ENCODE measurements at regions not wholly inside any gene's neighbourhood (a gene's known extent, or its start where the extent isn't known, plus 50 kb on each side); places are given as distances from the start of the nearest gene placed in this dataset.

GRCh38 chr13:104987621-104988020 is 1547.8 kb downstream of the EFNB2 start:
- H3K4me3 ChIP-seq (ENCODE audit: low read length), result no peak overlapping the region
- H3K36me3 ChIP-seq (ENCODE audit: control insufficient read depth, insufficient read depth, low read length), result no peaks in the 10 kb centered on the region
- Mint-ChIP-seq H3K27me3 (ENCODE audit: insufficient read depth) (no peaks in the 10 kb centered on the region), H3K27ac (no peak overlapping the region), H3K36me3 (ENCODE audit: low read depth) (no peaks in the 10 kb centered on the region), H3K4me3 (no peak overlapping the region), H3K9me3 (no peaks in the 10 kb centered on the region), H3K4me1 (no peaks in the 10 kb centered on the region)
- no peaks in the 10 kb centered on the region for H3K9me3 ChIP-seq (ENCODE audit: control insufficient read depth, low read length)
- TF ChIP-seq, protein P1, sequence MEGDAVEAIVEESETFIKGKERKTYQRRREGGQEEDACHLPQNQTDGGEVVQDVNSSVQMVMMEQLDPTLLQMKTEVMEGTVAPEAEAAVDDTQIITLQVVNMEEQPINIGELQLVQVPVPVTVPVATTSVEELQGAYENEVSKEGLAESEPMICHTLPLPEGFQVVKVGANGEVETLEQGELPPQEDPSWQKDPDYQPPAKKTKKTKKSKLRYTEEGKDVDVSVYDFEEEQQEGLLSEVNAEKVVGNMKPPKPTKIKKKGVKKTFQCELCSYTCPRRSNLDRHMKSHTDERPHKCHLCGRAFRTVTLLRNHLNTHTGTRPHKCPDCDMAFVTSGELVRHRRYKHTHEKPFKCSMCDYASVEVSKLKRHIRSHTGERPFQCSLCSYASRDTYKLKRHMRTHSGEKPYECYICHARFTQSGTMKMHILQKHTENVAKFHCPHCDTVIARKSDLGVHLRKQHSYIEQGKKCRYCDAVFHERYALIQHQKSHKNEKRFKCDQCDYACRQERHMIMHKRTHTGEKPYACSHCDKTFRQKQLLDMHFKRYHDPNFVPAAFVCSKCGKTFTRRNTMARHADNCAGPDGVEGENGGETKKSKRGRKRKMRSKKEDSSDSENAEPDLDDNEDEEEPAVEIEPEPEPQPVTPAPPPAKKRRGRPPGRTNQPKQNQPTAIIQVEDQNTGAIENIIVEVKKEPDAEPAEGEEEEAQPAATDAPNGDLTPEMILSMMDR (conservative IDR thresholded peaks at IDR 0.05), result no peak
- no peak overlapping the region for H3K9ac ChIP-seq (ENCODE audit: extremely low read depth, low read length, poor library complexity, severe bottlenecking)
- H3K27ac ChIP-seq (ENCODE audit: low read depth, low read length), result no peak overlapping the region
- 84 to 93% methylated on average over 2 to 5 of the region's 5 CpGs for WGBS, 2 experiments (ENCODE audit: insufficient coverage in 1 of 2, insufficient read length in 1 of 2)
- H3K4me1 ChIP-seq (ENCODE audit: control insufficient read depth, insufficient read depth, low read length), result no peaks in the 10 kb centered on the region
- no peak for DNase-seq
- no peaks in the 10 kb centered on the region for H3K27me3 ChIP-seq (ENCODE audit: control insufficient read depth, insufficient read depth, low read length, poor library complexity, severe bottlenecking)

GRCh38 chr13:104984296-104984818 is 1551.1 kb downstream of the EFNB2 start:
- 89% methylated on average over 1 of the region's 2 CpGs; no CpG with 5 or more reads in 1 of the 2 experiments for WGBS, 2 experiments (ENCODE audit: insufficient coverage in 1 of 2, insufficient read length in 1 of 2)
- H3K36me3 Mint-ChIP-seq (ENCODE audit: low read depth), result no peaks in the 10 kb centered on the region

DNA sequence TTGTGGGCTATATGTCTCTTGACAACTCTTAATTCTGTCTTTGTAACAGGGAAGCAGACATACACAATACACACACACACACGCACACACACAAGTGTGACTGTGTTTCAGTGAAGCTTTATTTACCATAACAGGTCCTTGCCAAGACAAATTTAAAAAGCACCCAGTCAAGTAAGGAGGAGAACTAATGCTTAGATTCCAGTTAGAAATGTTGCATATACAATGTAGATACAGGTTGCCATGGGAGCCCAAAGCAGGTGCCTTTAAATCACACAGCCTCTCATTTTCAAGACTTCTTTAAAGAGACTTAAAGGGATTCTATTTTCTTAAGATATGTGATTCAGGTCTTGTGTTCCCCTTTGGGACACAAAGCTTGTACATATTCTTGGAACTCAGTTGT is 1551.9 kb downstream of the EFNB2 start:
- TF ChIP-seq, protein P1 (conservative IDR thresholded peaks at IDR 0.05), result no peak
- DNase-seq, result no peak
- no peak overlapping the region for H3K27ac Mint-ChIP-seq
- H3K4me3 Mint-ChIP-seq, result no peak overlapping the region
- WGBS, 2 experiments (ENCODE audit: insufficient coverage in 1 of 2, insufficient read length in 1 of 2), result 22% methylated on average over 1 of the region's 1 CpG; no CpG with 5 or more reads in 1 of the 2 experiments
- no peak overlapping the region for H3K27ac ChIP-seq (ENCODE audit: low read depth, low read length)
- no peaks in the 10 kb centered on the region for H3K27me3 ChIP-seq (ENCODE audit: control insufficient read depth, insufficient read depth, low read length, poor library complexity, severe bottlenecking)
- no peak overlapping the region for H3K9ac ChIP-seq (ENCODE audit: extremely low read depth, low read length, poor library complexity, severe bottlenecking)
- H3K4me1 ChIP-seq (ENCODE audit: control insufficient read depth, insufficient read depth, low read length), result no peaks in the 10 kb centered on the region
- H3K9me3 Mint-ChIP-seq, result no peaks in the 10 kb centered on the region
- no peaks in the 10 kb centered on the region for H3K4me1 Mint-ChIP-seq
- H3K4me3 ChIP-seq (ENCODE audit: low read length), result no peak overlapping the region
- H3K9me3 ChIP-seq (ENCODE audit: control insufficient read depth, low read length), result no peaks in the 10 kb centered on the region
- no peaks in the 10 kb centered on the region for H3K27me3 Mint-ChIP-seq (ENCODE audit: insufficient read depth)
- no peaks in the 10 kb centered on the region for H3K36me3 ChIP-seq (ENCODE audit: control insufficient read depth, insufficient read depth, low read length)
- no peaks in the 10 kb centered on the region for H3K36me3 Mint-ChIP-seq (ENCODE audit: low read depth)

More at GRCh38 chr13:104984296-104984818, 1551.1 kb downstream of the EFNB2 start:
- Mint-ChIP-seq H3K9me3 (no peaks in the 10 kb centered on the region), H3K4me3 (no peak overlapping the region), H3K4me1 (no peaks in the 10 kb centered on the region), H3K27ac (no peak overlapping the region), H3K27me3 (ENCODE audit: insufficient read depth) (no peaks in the 10 kb centered on the region)
- no peaks in the 10 kb centered on the region for H3K4me1 ChIP-seq (ENCODE audit: control insufficient read depth, insufficient read depth, low read length)
- no peak for DNase-seq
- H3K27me3 ChIP-seq (ENCODE audit: control insufficient read depth, insufficient read depth, low read length, poor library complexity, severe bottlenecking), result no peaks in the 10 kb centered on the region
- no peak overlapping the region for H3K27ac ChIP-seq (ENCODE audit: low read depth, low read length)
- H3K9me3 ChIP-seq (ENCODE audit: control insufficient read depth, low read length), result no peaks in the 10 kb centered on the region
- H3K4me3 ChIP-seq (ENCODE audit: low read length), result no peak overlapping the region
- no peaks in the 10 kb centered on the region for H3K36me3 ChIP-seq (ENCODE audit: control insufficient read depth, insufficient read depth, low read length)
- H3K9ac ChIP-seq (ENCODE audit: extremely low read depth, low read length, poor library complexity, severe bottlenecking), result no peak overlapping the region
- TF ChIP-seq, protein P1 (conservative IDR thresholded peaks at IDR 0.05), result no peak

All from endodermal cell (in vitro differentiated cells).